GM21447 (cell line): ENCODE measurements at regions not wholly inside any gene's neighbourhood (a gene's known extent, or its start where the extent isn't known, plus 50 kb on each side); places are given as distances from the start of the nearest gene placed in this dataset.

ENCODE experiments used
- ATAC-seq: cut with Tn5 transposase; IDR thresholded peaks from one replicate; pipeline ENCODE4 v1.9.1; 2021; ENCODE audit not compliant: unreplicated experiment

DNA sequence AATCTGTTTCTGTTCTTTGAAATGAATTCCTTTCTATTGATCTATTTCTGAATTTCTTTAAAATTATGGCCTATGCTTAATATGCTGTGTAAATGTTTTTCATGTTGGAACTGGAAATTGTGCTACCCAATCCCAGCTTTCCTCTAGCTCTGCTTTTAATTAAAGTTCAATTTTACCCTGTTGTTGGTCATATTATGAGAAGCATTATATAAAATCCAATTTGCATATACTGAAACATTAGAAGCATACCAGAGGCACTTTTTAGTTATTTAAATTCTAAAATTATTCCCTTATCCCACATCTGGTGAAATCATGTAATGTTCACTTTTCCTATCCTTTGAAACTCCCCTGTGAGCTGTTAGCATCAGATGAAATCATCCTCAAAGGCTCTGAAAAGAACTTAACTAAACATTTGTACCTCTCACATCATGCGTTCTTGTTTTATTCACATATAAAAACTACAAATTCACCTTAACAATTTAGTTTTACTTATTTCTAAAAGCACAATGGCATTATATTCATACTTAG is 160.6 kb upstream of the COL21A1 start:
- no peak for ATAC-seq

DNA sequence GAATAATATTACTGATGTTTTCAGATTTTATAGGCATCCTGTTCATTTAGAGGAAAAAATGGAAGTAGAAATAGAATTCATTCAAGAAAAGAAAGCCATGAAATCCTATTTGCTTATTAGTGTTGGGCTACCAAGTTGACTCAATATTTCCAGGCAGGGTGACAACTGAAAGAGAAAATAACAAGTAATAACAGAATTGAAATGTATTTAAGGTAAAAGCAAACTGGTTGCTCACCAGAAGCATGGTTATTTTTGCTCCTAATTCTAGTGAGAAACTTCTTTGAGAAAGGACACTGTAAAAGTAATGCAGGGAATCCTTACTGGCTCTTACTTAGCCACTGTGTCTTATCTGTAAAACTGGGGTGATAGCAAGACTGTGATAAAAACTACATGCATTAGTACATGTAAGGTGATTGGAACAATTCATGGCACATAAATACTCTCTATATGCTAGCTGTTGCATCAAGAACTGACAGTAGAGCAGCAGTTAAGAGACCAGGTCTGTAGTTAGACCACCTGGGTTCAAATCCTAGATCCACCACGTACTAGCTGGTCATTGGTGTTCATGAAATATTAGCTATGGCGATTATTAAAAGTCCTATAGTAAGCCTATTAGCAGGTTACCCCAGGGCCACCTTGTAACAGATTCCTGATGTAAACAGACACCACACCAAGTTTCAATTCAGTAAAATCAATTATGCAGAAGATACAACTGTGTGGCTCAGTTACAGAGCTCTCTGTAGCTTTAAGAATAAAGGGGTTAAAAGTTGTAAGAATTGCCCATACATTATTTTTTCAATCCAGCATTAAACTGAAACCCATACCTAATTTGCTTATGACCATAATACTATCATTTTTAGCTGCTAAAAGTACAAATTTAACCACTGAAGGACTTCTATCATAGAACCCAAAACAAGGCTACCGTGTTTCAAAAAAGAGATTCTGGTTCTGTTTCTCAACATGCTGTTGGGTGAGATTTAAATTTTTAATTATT is 159.2 kb upstream of the COL21A1 start:
- ATAC-seq: peak; percentile 77

DNA sequence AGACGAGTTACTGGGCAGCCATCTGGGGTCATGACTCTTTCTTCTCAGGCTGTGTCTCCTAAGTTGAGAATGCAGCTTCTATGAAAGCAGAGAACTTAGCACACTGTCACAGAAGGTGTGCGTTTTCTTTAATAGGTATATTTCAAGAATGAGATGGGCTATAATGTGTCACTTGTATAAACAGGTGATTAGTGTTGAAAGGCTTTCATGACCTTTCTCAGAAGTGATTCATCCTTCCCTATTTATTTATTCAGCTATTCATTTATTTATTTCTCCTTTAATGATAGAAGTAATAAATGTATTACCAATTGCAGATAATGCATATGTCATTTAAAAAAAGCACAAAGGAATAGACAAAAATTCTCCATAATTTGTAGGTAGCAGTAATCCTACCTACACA is 157.2 kb upstream of the COL21A1 start:
- ATAC-seq: no peak

DNA sequence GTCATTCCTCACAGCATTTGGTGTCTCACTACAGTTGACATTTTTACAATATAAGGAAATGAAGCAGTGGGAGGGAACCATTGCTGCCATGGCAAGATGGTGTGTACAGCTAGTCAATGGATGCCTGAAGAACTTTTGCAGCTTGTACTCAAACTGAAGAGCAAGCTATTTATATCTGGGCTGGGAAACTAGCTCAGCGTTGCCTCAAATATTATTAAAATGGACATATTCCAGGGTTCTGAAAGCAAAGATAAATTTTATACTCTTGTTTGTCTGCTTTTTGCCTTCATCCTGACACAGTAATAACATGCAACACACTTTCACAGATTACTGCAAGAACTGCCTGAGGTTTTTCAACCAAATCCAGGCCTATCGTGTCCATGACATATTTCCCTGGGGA is 156.4 kb upstream of the COL21A1 start:
- ATAC-seq: no peak

DNA sequence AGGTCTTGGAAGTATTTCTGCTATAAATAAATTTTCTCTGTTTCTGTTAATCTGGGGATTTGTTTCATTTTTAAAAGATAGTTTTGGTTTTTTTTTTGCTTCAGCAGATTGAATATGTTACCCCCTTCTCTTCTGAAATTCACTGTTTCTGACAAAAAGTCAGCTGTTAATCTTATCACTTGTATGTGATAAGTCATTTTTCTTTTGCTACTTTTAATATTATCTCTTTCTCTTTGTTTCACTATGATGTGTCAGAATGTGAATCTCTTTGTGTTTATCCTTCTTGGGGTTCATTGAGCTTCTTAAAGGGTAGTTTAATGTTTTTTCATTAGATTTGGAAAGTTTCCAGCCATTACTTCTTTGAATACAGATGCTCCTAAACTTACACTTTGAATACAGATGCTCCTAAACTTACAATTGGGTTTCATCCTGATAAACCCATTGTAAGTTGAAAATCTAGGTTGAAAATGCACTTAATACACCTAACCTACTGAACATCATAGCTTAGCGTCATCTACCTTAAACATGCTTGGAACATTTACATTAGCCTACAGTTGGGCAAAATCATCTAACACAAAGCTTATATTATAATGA is 154.2 kb upstream of the COL21A1 start:
- ATAC-seq: no peak

DNA sequence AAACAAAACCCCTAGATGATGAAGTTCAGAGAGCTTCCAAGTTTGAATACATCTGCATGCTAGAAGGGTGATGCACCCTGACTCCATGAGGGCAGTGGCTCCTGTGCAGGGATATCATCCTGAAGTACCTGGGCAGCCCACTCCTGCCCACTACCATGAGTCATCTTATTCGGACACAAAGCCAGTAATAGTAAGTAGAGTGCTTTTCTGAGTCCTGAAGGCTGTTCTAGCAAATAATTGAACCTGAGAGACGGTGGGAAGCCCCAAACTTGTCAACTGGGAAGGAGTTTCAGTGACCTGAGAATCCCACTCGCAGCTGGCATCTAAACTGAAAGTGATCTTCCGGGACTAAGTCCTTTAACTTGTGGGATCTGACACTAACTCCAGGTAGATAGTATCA is 152.9 kb upstream of the COL21A1 start:
- no peak for ATAC-seq

DNA sequence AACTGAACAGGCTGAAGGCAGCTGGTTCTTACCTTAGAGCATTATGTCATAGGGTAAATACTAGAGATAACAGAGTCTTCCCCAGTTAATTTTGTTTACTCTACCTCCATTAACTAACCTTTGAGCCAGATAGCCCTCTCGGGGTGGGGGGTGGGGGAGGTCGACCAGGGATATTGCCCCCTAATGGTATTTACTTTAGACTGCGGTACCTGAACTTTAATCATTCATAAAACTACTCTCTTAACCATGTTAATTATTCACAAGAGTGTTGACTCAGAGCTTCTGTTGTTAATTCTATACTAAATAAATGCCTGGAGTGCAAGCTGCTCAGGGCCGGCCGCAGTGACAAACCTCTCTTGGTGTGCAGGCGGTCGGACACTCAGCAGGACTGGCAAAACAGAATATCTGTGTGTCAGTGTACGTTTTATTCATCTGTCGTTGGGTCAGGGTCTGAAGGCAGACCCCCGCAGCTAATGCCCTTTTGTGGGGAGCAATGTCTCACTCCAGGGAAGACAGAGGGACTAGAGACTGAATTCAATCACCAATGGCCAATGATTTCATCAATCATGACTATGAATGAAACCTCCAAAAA is 152.4 kb upstream of the COL21A1 start:
- ATAC-seq: no peak

DNA sequence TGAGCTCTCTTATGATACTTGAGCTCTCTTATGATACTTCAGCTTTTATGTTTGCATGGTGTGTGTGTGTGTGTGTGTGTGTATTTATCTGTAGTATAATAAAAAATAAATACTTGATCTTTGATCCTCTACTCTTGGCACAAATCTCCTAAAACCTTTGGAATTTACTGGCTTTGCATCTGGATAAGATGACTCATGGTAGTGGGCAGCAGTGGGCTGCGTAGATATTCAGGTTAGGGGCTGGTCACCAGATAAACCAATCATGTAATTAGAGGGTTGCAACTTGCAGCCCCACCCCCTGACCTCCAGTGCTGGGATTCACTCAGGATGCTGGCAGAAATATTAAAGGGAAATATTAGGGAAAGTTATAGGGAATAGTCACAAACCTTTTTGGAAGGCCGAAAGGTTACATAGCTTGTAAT is 151.9 kb upstream of the COL21A1 start:
- ATAC-seq: no peak

DNA sequence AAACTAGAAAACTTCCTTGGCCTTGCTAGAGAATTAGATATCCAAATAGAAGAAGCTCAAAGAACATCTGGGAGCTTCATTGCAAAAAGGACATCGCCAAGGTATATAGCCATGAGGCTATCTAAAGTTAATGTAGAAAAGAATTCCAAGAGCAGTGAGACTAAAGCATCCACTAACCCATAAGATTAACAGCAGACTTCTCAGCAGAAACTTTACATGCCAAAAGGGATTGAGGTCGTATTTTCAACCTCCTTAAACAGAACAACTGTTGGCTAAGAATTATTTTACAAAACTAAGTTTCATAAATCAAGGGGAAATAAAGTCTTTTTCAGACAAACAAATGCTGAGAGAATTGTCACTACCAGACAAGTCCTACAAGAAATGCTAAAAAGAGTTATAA is 149.1 kb upstream of the COL21A1 start:
- no peak for ATAC-seq

DNA sequence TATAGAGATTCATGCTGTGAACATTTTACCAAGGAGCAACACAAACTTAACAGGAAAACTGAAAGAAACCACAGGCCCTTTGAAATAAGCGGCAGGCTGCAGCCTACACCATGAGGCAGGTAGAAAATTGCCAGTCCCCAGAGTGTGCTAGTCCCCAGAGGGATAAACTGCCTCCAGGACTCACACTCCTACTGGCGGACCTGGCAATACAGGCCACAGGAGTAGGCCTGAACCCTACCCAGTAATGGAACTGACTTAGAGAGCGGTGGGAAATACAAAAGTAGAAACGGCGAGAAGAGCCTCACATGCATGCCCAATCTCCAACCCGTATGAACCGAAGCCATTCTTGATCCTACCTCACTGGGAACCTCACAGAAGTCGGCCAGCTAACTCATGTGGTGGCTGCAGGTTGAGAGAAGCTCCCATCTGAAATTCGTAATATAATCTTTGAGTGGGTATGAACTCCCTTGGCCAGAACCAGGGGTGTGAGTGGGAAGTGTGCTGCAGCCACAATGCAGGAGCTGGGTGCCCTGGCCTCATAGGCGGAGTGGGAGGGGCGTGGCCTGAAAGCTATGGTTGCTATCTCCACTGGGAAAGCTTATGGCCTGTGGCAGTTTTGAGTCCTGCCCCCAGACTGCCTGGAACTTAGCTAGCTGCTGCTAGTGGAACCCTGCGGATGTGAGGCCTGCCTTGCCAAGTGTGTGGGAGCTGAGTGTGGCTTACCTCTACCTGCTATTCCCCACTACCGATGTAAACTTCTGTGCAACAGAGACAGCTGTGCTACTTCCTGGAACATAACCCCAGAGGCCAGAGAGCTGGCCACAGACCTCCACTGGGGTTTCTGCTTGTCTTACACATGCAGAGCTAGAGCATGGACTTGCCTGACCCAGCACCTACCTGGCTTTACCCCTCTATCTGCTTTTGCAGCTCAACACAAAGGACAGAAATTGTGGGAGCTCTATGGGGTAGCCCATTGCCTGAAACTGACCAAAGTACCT is 146.5 kb upstream of the COL21A1 start:
- ATAC-seq: no peak

DNA sequence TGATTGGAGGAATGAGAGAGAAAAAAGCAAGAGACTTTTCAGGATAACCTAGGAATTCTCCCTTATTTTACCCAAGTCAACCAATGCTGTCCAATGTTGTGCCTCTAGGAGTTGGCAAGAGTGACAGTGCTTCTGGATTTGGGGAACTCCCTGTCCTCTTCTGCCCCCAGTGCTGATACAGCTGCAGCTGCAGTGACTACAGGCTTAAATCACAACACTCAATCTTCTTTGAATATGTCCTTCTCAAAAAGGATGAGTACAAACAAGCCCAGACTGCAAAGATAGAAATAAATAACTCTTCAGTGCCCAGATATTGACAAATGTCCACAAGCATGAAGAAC is 141.0 kb upstream of the COL21A1 start:
- no peak for ATAC-seq

DNA sequence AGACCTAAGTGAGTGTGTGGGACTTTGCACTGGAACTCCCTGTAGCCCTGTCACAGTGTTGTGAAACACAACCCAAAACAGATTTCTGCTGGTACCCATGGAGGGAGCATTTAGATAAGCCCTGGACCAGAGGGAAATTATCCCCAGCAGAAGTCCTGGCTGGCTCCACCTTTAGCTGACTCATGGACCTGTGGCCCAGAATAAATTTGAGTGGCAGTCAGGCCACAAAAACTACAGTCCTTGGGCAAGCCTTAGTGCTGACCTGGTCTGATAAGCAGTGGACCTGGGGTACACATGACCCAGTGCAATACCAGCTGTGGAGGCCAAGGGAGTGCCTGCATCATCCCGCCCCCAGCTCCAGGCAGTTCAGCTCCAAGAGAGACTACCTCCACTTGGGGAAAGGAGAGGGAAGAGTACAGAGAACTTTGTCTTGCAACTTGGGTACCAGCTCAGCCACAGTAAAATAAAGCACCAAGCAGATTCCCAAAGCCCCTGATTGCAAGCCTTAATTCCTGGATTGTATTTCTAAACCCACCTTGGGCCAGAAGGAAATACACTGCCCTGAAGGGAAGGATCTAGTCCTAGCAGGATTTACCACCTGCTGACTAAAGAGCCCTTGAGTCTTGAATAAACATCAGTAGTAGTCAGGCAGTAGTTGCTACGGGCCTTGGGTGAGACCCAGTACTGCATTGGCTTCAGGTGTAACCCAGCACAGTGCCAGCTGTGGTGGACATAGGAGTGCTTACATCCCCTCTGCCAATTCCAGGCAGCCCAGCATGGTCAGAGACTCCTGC is 140.4 kb upstream of the COL21A1 start:
- ATAC-seq: no peak

DNA sequence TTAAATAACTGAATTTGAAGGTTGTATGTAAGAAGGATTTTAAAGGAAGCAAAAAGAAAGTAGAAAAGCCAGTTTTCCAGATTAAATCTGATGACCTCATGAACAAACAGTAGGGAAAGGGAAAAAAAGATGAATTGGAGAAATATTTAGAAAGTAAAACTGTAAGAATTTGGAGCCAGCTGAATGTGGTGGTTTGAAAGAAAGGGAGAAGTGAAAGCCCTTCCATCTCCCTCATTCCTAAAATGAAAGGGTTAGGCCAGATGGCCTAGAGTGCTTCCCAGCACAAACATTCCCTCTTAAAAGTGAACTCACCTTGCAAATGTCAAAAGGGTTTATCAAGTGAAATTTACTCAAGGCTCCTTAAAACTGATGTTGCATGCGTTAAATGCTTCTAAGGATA is 139.3 kb upstream of the COL21A1 start:
- no peak for ATAC-seq

DNA sequence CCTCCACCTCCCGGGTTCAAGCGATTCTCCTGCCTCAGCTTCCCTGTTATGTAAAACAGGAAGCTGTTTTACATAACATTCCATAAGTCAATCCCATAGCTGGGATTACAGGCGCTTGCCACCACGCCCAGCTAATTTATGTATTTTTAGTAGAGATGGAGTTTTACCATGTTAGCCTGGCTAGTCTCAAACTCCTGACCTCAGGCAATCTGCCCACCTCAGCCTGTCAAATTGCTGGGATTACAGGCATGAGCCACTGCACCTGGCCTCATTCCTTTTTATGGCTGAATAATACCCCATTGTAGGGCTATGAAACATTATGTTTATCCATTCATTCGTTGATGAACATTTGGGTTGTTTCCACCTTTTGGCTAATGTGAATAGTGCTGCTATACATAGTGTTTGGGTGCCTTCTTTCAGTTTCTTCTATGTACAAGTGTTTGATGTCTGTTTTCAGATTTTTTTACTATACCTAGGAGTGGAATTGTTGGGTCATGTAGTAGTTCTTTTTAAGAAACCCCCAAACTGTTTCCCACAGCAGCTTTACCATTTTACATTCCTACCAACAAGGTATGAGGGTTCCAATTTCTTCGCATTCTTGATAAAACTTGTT is 138.7 kb upstream of the COL21A1 start:
- ATAC-seq: no peak

DNA sequence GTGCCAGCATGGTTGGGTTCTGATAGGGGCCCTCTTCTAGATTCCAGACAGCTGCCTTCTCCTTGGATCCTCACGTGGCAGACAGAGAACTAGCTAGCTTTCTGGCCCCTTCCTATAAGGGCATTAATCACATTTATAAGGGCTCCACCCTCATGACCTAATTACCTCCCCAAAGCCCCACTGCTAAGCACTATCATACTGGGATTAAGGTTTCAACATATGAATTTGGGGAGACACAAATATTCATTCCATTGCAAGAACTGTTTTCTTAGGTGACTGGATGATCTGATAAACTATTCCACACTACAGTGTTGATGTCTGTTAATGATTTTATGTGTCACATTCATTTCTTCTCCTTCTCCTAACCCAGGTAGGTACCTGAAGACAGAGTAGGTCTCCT is 135.8 kb upstream of the COL21A1 start:
- no peak for ATAC-seq

DNA sequence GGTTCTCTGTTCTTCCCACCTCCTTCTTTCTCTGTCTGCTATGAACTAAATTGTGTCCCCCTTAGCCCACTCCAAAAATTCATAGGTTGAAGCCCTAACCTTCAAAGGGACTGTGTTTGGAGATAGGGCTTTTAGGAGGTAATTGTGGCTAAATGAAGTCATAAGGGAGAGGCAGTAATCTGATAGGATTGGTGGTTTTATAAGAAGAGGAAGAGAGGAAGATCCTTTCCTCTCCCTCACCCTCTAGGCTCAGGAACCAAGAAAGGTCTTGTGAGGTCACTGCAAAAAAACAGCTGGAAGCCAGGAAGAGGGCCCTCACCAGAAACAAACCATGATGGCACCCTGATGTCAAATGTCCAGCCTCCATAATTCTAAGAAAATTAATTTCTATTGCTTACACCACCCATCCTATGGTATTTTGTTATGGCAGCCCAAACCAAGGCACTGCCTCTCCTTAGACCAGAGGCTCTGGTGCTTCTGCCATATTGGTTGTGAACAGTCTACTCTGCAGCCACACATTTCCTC is 135.1 kb upstream of the COL21A1 start:
- no peak for ATAC-seq

DNA sequence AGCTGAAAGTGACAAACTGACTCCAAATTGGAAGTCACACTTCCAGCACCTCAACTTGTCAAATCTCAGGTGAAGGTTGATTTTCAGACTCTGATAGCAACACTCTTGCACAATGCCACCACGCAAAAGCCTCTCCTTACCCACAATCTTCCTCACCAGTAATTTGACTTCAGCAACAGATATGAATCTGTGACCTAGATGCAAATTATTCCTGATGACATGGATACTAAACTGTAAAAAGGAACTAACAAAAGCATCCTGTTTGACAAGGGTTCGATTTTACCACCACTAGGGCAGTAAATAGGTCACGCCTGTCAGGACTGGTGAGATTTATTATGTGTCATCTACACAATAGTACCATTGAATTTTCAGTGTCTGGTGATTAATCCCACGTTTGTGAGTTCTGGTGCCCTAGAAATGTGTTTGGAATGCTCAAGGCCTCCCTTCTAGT is 134.4 kb upstream of the COL21A1 start:
- no peak for ATAC-seq

DNA sequence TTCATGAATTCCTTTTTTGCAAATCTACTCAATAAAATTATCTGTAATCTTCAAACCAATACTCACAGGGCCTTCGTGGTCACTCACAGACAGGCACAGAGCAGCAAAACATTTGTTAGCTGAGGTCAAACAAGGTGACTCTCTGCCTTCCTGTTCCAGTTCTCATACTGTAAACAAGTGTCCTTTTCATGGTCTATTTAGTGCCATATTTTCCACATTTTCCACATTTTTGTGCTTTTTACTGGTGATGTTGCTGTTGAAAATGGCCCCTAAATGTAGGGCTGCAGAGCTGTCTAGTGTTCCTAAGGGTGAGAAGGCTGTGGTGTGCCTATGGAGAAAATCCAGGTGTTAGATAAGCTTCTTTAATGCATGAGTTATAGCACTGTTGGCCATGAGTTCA is 133.1 kb upstream of the COL21A1 start:
- no peak for ATAC-seq

DNA sequence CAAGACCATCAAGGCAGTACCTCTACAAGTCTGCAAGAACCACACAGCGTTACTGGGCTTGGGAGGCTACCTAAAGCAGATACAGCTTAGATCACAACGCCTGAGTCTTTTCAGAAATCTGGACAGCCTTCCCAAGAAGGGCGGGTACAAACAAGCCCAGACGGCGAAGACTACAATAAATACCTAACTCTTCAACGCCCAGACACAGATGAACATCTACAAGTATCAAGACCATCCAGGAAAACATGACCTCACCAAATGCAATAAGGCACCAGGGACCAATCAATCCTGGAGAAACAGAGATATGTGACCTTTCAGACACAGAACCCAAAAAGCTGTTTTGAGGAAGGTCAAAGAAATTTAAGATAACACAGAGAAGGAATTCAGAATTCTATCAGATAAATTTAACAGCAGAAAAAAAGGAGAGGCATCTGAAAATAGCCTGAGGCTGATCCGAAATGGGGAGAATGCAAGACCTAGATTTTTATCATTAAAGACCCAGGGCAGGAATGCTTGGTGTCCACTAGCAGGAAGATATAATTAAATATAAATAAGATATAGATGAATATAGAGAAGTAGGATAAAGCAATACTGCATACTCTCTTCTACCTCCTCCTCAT is 131.7 kb upstream of the COL21A1 start:
- ATAC-seq: no peak
